T-helper 1 cell treated with Interleukin-12 subunit alpha and Interleukin-12 subunit beta and Interleukin-4 antibody, amounts not matched to agents 30 μg/mL and 1 μg/mL, for 36 hours (primary cell): ENCODE measurements at regions not wholly inside any gene's neighbourhood (a gene's known extent, or its start where the extent isn't known, plus 50 kb on each side); places are given as distances from the start of the nearest gene placed in this dataset.
"Not testable (repeated sequence)": the region's sequence is repeated elsewhere in the genome, so short reads cannot be mapped to it uniquely, and the experiment has no call there.

Source experiments
- H3K27ac Mint-ChIP-seq: one replicate; pipeline ENCODE4 v1.8.0; 2021; ENCODE audit warnings: mild to moderate bottlenecking, mixed read lengths
- H3K27me3 Mint-ChIP-seq: one replicate; pipeline ENCODE4 v1.8.0; 2021; ENCODE audit warnings: low read depth, mixed read lengths
- H3K36me3 Mint-ChIP-seq: one replicate; pipeline ENCODE4 v1.8.0; 2021; ENCODE audit warnings: low read depth, mixed read lengths
- H3K4me1 Mint-ChIP-seq: one replicate; pipeline ENCODE4 v1.8.0; 2021; ENCODE audit warnings: low read depth, mixed read lengths
- H3K4me3 Mint-ChIP-seq: one replicate; pipeline ENCODE4 v1.8.0; 2021; ENCODE audit warnings: mild to moderate bottlenecking, moderate library complexity, mixed read lengths
- H3K9me3 Mint-ChIP-seq: one replicate; pipeline ENCODE4 v1.8.0; 2021; ENCODE audit warnings: mixed read lengths

- Mint-ChIP-seq H3K4me1 (peaks cover 10% of the 10 kb centered on the region), H3K9me3 (peaks cover 9% of the 10 kb centered on the region), H3K4me3 (no peak overlapping the region), H3K27ac (no peak overlapping the region), H3K36me3 (peaks cover 11% of the 10 kb centered on the region), H3K27me3 (peaks cover 22% of the 10 kb centered on the region)
Measured at GRCh38 chr6:105859457-105859856, 226.7 kb upstream of the PRDM1 start.

- peaks cover 14% of the 10 kb centered on the region for H3K27me3 Mint-ChIP-seq
- not testable (repeated sequence) for H3K4me1 Mint-ChIP-seq, H3K4me3 Mint-ChIP-seq, H3K9me3 Mint-ChIP-seq, H3K27ac Mint-ChIP-seq
- H3K36me3 Mint-ChIP-seq, result peaks cover 11% of the 10 kb centered on the region
Measured at GRCh38 chr6:105858639-105859038, 227.5 kb upstream of the PRDM1 start.

- Mint-ChIP-seq H3K27ac (no peak overlapping the region), H3K4me1 (peaks cover 8% of the 10 kb centered on the region), H3K27me3 (no peaks in the 10 kb centered on the region), H3K36me3 (peaks cover 10% of the 10 kb centered on the region), H3K4me3 (no peak overlapping the region), H3K9me3 (peaks cover 3% of the 10 kb centered on the region)
Measured at GRCh38 chr6:105855433-105855832, 230.7 kb upstream of the PRDM1 start.

GRCh38 chr6:105853979-105854378, 232.2 kb upstream of the PRDM1 start:
- H3K36me3 Mint-ChIP-seq, result peaks cover 11% of the 10 kb centered on the region
- H3K4me1 Mint-ChIP-seq, H3K27ac Mint-ChIP-seq, H3K27me3 Mint-ChIP-seq, H3K9me3 Mint-ChIP-seq, H3K4me3 Mint-ChIP-seq: not testable (repeated sequence)

- Mint-ChIP-seq H3K27me3 (peaks cover 8% of the 10 kb centered on the region), H3K4me3 (no peak overlapping the region), H3K36me3 (peaks cover 10% of the 10 kb centered on the region), H3K4me1 (peaks cover 10% of the 10 kb centered on the region), H3K9me3 (peaks cover 3% of the 10 kb centered on the region), H3K27ac (no peak overlapping the region)
Measured at GRCh38 chr6:105851606-105852005, 234.5 kb upstream of the PRDM1 start.

- Mint-ChIP-seq H3K27ac (no peak overlapping the region), H3K9me3 (no peaks in the 10 kb centered on the region), H3K36me3 (peaks cover 6% of the 10 kb centered on the region), H3K27me3 (peaks cover 8% of the 10 kb centered on the region), H3K4me1 (peaks cover 6% of the 10 kb centered on the region), H3K4me3 (no peak overlapping the region)
Measured at GRCh38 chr6:105851113-105851580, 235.0 kb upstream of the PRDM1 start.

GRCh38 chr6:105850261-105851112, 235.6 kb upstream of the PRDM1 start:
- no peaks in the 10 kb centered on the region for H3K9me3 Mint-ChIP-seq
- H3K36me3 Mint-ChIP-seq, result peaks cover 6% of the 10 kb centered on the region
- peaks cover 7% of the 10 kb centered on the region for H3K4me1 Mint-ChIP-seq
- peak overlapping the region; percentile 57 for H3K27ac Mint-ChIP-seq
- H3K4me3 Mint-ChIP-seq, result no peak overlapping the region
- H3K27me3 Mint-ChIP-seq, result peaks cover 8% of the 10 kb centered on the region

GRCh38 chr6:105849746-105850145, 236.4 kb upstream of the PRDM1 start:
- Mint-ChIP-seq H3K27ac (peak overlapping the region; percentile 57), H3K27me3 (peaks cover 8% of the 10 kb centered on the region), H3K9me3 (no peaks in the 10 kb centered on the region), H3K36me3 (peaks cover 4% of the 10 kb centered on the region), H3K4me1 (peaks cover 7% of the 10 kb centered on the region), H3K4me3 (no peak overlapping the region)

- Mint-ChIP-seq H3K27me3 (peaks cover 8% of the 10 kb centered on the region), H3K9me3 (peaks cover 4% of the 10 kb centered on the region), H3K4me1 (peaks cover 7% of the 10 kb centered on the region), H3K4me3 (no peak overlapping the region), H3K27ac (no peak overlapping the region), H3K36me3 (peaks cover 6% of the 10 kb centered on the region)
Measured at GRCh38 chr6:105847433-105847832, 238.7 kb upstream of the PRDM1 start.

- H3K36me3 Mint-ChIP-seq, result peaks cover 5% of the 10 kb centered on the region
- no peak overlapping the region for H3K4me3 Mint-ChIP-seq
- H3K4me1 Mint-ChIP-seq, result peaks cover 3% of the 10 kb centered on the region
- peaks cover 8% of the 10 kb centered on the region for H3K27me3 Mint-ChIP-seq
- H3K27ac Mint-ChIP-seq, result no peak overlapping the region
- peaks cover 9% of the 10 kb centered on the region for H3K9me3 Mint-ChIP-seq
Measured at GRCh38 chr6:105844275-105844883, 241.8 kb upstream of the PRDM1 start.

GRCh38 chr6:105839266-105839665, 246.9 kb upstream of the PRDM1 start:
- Mint-ChIP-seq H3K9me3 (peaks cover 9% of the 10 kb centered on the region), H3K27me3 (no peaks in the 10 kb centered on the region), H3K4me1 (peaks cover 6% of the 10 kb centered on the region), H3K27ac (no peak overlapping the region), H3K4me3 (no peak overlapping the region), H3K36me3 (peaks cover 10% of the 10 kb centered on the region)

GRCh38 chr6:105838171-105838570, 248.0 kb upstream of the PRDM1 start:
- Mint-ChIP-seq H3K9me3 (peaks cover 9% of the 10 kb centered on the region), H3K27ac (no peak overlapping the region), H3K27me3 (no peaks in the 10 kb centered on the region), H3K4me1 (peaks cover 10% of the 10 kb centered on the region), H3K4me3 (no peak overlapping the region), H3K36me3 (peaks cover 12% of the 10 kb centered on the region)

- Mint-ChIP-seq H3K4me3 (no peak overlapping the region), H3K27me3 (no peaks in the 10 kb centered on the region)
Measured at GRCh38 chr6:105836889-105837288, 249.2 kb upstream of the PRDM1 start.

GRCh38 chr6:105836379-105836778, 249.8 kb upstream of the PRDM1 start:
- H3K9me3 Mint-ChIP-seq, result peaks cover 5% of the 10 kb centered on the region
- peaks cover 16% of the 10 kb centered on the region for H3K36me3 Mint-ChIP-seq
- H3K4me3 Mint-ChIP-seq, result no peak overlapping the region
- H3K27me3 Mint-ChIP-seq, result no peaks in the 10 kb centered on the region
- peaks cover 14% of the 10 kb centered on the region for H3K4me1 Mint-ChIP-seq
- no peak overlapping the region for H3K27ac Mint-ChIP-seq

More at GRCh38 chr6:105836889-105837288, 249.2 kb upstream of the PRDM1 start:
- Mint-ChIP-seq H3K27ac (no peak overlapping the region), H3K9me3 (peaks cover 5% of the 10 kb centered on the region), H3K36me3 (peaks cover 12% of the 10 kb centered on the region), H3K4me1 (peaks cover 10% of the 10 kb centered on the region)

GRCh38 chr6:105835373-105835772, 250.8 kb upstream of the PRDM1 start:
- no peaks in the 10 kb centered on the region for H3K27me3 Mint-ChIP-seq
- no peak overlapping the region for H3K27ac Mint-ChIP-seq
- peaks cover 16% of the 10 kb centered on the region for H3K36me3 Mint-ChIP-seq
- peaks cover 14% of the 10 kb centered on the region for H3K4me1 Mint-ChIP-seq
- peaks cover 3% of the 10 kb centered on the region for H3K9me3 Mint-ChIP-seq
- no peak overlapping the region for H3K4me3 Mint-ChIP-seq
